ENCODE measurements at regions not wholly inside any gene's neighbourhood (a gene's known extent, or its start where the extent isn't known, plus 50 kb on each side); places are given as distances from the start of the nearest gene placed in this dataset.
A peak's percentile ranks its signal among the peaks of the same experiment; 100 is the strongest.

DNA sequence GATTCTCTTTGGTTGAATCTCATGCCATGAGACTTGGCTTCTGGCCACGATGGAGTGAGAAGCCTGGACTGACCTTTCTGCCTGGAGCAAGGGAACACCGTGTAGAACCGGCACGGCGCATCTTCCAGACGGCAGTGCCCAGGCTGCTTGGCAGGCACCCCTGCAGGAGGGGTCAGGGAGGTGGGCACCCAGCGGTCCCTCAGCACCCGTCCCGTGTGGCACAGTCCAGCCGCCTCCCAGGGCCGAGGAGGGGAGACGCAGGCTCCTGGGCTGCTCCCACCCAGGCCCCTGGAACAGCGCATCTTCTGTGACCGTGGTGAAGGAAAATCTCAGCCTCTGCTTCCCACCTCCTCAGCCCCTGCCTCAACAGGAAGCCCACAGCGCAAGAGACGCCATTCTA, 95.7 kb downstream of the CMPK2 start:
- DNase-seq (ENCODE audit: extremely low spot score, insufficient read length, low read depth): no peak
- FAIRE-seq: no peak

DNA sequence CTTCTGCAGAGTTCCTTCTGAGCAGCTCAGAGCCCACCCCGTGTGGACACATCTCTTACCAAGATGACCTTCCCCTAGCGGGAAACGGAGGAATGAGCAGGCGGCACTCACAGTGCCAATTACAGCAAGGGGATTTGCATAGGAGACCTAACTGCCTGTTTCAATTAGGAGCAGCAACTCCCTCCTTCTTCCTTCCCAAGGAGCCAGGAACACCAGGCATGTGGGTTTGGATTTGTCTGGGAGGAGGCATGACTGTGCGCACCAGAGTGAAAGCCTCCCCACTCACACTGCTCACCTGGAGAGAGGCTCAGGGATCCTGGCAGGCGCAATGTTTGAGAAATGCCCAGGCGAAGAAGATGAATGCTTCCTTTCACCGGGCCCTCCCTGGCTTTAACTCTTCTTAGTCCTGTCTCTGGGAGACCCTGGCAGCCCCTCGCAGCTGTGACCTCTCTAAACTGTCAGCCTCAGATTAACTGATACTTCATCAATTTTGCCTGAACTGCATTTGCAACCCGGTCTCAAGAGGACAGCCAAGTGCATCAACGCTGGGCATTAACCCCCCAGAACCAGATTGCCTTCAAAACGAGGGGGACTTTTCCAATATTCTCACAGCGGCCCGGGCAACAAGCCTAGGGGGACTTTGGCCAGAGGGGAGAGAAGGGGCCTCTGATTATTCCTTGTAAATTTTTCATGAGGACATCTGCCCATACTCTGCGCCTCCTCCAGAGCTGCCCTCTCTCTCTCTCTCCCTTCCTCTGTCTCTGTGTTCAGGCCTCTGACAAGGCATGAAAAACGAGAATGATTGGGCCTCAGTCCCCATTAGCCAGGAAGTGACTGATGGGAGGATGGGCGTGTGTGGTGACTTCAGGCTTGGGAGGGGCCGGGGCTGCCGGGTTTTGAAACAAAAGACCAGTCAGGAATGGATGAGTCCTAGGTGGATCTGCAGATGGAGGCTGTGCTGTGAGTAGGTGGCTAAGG, 93.8 kb downstream of the CMPK2 start:
- no peak for DNase-seq (ENCODE audit: extremely low spot score, insufficient read length, low read depth)
- no peak for FAIRE-seq

DNA sequence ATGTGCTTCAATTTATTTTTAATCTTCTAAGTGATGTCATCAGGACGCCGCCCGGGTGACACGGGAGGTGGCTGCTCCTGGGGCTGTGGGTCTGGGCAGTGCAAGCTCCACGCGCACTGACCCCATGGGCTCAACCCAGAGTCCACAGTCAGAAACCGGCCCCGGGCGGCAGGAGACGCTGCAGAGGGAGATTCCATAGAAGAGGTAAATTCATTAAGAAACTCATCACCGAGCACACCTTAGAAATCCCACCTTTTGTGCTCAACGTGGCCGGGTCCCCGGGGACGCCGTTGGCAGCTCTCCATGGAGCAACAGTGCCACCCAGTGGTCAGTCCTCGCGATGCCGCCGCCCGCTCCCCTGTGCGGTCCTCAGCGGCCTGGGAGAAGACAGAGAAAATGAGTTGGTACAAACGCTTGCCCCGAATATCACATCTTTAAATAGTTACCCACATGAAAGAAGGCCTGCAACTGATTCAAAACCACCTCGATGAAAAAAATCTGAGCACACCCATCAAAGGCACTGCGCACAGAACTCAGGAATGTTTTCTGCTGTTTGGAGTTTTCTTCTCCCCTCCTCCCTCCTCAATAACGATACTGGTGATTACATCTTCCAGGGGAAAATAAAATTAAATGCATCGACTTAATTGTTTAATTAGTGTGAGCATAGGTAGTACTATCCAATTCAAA, 92.6 kb downstream of the CMPK2 start:
- DNase-seq (ENCODE audit: extremely low spot score, insufficient read length, low read depth) (peak; percentile 44), FAIRE-seq (peak; percentile 94)

DNA sequence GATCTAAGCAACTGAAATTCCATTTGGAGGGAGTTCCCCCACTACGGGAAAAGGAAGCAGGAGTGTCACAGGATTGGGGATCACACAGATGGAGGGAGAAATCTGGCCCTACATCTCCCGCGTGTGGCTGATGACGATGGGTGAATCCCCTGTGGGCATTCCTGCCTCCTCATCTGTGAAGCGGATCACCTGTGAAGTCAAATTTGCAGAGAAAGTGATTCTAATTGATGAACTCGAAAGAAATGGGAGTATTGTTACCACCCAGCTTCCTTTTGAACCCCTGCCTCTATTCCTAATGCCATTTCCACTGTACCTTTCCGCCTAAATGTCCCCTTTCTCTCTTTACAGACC, 92.0 kb downstream of the CMPK2 start:
- FAIRE-seq: no peak

DNA sequence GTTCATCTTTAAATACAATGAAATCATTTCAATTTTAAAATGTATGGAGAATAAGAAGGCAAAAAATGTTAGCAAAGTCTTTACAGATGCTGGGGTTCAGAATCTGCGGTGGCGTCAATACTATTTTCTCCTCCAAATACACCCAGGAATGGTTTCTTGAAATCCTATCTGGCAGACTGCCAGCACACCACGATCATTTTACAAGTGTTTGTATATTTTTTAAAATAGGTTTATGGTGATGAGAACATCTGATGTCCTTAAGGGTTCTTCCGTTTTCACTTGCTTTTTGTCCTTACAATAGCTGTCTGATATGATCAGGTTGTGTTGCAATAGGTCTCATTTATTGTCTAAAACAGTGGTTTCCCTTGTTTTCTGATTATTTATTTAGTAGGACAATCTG, 89.6 kb downstream of the CMPK2 start:
- FAIRE-seq (no peak), DNase-seq (ENCODE audit: extremely low spot score, insufficient read length, low read depth) (no peak)

More for the DNA sequence above, 92.0 kb downstream of the CMPK2 start:
- DNase-seq (ENCODE audit: extremely low spot score, insufficient read length, low read depth): no peak

DNA sequence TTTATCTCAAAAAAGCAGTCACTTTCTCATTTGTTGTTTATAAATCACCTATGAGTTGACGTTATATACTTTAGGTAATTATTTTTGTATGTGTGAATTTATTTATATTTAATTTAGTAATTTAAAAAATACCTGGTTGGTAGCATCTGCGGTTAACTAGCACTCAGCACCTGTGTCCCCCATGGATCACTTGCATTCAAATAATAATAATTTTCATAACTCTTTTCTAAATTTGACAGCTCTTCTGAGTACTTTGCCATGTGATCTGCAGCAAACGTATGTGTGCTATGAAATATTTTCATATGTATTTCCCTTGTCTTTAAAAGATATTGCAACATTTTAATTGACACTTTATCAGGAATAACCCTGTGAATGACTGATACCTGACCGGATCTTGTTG, 88.1 kb downstream of the CMPK2 start:
- DNase-seq (ENCODE audit: extremely low spot score, insufficient read length, low read depth) (no peak), FAIRE-seq (no peak)

DNA sequence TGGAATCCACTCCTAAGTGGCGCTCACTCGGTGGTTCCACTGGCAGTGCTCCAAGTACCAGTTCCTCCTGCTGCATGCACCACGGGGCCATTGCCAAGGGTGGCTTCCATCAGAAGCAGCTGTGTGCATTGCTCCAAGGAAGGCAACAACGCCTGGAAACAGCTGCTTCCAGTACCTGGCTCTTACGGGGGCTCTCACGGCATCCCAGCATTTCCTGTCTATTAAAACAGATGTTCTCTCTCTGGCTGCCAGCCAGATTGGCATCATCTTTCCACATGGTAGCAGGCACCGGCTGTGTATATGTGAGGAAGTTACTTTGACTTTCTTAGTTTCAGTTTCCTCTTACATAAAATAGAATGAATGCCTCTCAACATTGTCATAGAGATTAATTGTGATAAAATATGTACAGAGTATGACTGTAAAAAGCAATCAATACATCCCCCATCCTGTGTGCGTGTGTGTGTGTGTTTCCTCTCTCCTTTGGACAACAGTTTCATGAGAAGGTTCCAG, 84.9 kb downstream of the CMPK2 start:
- DNase-seq (ENCODE audit: extremely low spot score, insufficient read length, low read depth) (no peak), FAIRE-seq (no peak)

DNA sequence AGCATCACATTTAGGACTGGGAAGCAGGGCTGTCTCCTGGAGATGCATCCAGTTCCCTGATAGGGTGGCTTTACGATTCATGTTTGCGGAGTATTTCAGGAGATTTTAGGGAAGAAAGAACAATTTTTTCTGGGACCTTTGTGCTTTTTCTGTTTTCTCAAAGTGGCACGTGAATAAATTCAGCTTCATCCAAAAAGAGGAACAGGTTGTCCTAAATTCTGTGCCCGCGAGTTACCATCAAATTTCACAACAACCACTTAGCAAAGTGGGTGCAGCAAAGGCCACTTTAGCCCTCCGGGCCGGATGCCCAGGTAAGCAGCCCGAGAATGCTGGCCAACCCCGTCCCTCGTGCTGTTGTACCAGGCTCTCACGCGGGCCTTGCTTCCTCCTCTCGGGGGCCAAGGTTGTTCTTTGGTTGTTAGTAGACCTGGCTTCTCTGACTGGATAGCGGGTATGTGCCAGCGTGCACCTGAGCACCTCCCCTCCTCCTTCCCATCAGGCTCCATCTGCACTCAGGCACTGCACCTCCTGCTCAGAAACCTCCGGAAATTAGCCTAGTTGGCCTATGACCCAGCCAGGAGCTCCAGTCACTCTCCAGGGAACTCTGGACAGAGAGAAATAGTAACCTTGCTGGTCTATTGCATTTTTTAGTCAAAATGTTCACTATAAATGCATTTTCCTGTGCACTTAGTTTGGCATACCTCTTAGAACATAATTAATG, 83.0 kb downstream of the CMPK2 start:
- FAIRE-seq (no peak), DNase-seq (ENCODE audit: extremely low spot score, insufficient read length, low read depth) (no peak)

DNA sequence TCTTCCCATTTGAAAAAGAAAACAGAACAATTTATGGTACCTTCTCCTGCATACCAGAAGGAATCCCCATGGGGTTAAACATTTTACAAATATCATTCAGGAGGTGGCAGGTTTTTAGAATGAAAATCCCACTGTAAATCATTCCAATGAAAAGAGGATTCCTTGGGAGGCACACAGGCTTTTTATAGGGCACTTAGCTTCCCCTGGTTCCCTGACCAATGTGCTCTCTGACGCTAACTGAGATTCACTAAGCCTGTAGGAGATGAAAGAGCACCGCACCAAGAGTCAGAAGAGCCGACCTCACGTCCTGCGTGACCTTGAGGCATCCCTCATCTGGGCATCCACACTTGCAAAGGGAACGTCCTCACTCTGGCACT, 82.5 kb downstream of the CMPK2 start:
- DNase-seq (ENCODE audit: extremely low spot score, insufficient read length, low read depth) (no peak), FAIRE-seq (no peak)

DNA sequence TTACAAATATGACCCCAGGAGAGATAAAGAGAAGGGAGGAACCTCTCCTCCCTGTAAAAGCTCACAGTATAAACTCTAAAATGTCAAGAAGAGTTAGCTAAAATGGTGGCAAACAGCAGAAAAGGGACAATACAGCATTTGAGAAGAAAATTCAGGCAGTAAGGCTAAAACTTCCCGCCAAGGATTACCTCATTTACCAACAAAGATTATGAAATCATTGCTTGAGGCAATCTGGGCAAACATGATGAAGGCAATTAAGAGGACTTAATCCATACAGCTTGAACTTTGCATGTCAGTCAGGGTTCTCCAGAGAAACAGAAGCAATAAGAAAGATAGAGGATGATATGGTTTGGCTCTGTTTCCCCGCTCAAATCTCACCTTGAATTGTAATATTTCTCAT, 81.4 kb downstream of the CMPK2 start:
- FAIRE-seq: no peak
- no peak for DNase-seq (ENCODE audit: extremely low spot score, insufficient read length, low read depth)

DNA sequence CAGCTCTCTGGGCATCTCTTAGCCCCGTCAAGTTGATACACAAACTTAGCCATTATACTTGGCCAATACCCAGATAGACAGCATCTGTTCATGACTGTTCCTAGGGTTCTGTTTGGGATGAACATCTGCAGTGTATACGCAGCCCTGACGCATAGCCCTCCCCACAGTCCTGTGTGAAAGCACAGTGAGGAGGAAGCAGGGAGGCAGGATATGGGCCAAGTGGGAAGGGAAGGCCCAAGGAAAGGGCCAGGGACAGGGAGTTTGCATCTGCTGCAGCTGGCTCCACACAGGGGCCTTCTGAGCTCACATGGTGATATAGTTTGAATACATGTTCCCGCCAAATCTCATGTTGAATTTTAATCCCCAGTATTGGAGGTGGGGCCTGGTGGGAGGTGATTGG, 80.2 kb downstream of the CMPK2 start:
- DNase-seq (ENCODE audit: extremely low spot score, insufficient read length, low read depth): no peak
- FAIRE-seq: no peak

DNA sequence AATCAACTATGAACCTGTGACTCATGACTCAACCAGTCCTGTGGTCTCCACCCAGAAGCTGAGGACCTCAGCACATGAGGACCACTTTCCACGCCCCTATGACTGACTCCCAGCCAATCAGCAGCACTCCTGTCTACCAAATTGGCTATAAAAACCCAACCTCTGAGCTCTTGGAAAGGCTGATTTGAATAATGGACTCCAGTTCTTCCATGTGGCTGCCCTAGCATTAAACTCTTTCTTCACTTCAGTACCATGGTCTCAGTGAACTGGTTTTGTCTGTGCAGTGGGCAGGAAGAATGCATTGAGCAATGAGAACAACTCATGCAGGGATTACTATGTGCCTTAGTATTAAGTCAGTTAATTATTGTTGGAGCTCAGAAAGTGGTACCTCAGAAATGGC, 78.3 kb downstream of the CMPK2 start:
- DNase-seq (ENCODE audit: extremely low spot score, insufficient read length, low read depth) (no peak), FAIRE-seq (no peak)

DNA sequence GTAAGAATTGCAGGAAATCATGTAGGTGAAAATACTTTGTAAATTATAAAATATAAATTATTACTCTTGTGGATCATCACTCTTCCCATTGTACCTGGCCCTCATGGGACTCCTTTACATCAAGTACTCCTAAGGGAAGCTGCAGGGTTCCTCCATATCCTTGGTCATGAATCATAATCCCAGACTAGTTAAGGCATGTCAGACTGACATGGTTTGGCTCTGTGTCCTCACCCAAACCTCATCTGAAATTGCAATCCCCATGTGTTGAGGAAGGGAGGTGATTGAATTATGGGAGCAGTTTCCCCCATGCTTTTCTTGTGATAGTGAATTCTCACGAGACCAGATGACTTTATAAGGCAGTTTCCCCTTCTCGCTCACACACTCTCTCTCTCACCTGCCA, 77.1 kb downstream of the CMPK2 start:
- FAIRE-seq: no peak

DNA sequence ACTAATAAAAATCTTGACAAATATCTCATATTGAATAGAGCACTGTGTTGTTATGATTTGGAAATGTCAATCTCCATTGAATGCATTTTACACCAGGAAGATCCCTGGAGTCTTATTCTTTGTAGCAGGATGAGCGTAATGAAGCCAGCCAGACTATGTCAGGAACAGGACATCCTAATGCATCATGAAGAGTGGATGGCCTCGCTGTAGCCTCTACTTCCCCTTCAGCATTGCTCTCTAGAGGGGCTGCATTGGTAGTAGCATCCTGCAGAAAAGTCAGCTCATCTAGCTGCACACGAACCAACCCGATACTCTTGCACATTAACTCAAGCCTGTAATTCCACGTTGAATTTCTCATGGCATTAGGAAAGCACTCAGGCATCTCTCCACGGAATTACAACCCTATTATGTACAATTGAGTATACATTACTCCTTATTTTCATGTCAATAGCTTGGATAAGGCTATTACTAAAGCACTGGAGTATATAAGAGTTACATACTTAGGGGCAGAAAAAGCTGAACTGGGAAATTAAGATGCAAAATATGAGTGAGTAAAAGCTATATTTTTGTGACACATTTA, 76.1 kb downstream of the CMPK2 start:
- FAIRE-seq: no peak
- no peak for DNase-seq (ENCODE audit: extremely low spot score, insufficient read length, low read depth)

More for the DNA sequence above, 77.1 kb downstream of the CMPK2 start:
- no peak for DNase-seq (ENCODE audit: extremely low spot score, insufficient read length, low read depth)

DNA sequence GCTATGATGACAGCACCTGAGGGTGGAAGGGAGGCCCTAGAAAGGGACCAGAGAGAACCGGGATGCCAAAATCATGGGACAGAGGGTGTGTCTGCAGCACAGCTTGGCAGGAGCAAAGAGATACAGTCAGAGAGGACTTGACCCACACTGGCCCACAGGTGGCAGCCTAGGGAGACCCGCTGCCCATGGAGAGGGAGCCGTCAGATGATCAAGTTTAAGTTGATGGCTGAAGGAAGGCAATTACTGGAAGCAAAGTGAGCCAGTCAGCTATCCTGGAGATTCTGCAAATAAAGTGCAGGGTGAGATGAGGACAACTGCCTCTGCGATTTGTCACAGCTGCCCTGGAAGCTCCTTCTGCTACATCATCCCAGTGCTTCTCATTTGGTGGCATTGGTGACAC, 74.0 kb downstream of the CMPK2 start:
- DNase-seq (ENCODE audit: extremely low spot score, insufficient read length, low read depth) (no peak), FAIRE-seq (no peak)

DNA sequence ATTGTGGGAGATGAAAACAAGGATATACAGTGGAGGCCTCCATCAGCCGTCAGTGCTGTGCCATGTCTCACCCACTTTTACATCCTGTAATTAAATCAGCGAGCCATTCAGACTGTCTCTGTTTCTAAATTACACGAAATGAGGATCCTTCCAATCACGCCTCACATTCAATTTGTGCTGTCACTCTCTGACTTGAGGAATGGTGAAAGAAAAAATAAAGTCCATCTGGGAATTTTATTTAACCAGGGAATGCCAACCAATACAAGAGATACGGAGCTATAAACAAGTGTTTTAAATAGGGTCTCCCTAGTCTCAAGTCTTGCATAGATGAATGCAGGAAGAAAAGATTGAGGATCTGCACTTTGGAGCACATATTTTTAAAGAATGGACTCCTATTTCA, 72.8 kb downstream of the CMPK2 start:
- no peak for DNase-seq (ENCODE audit: extremely low spot score, insufficient read length, low read depth)
- FAIRE-seq: no peak

DNA sequence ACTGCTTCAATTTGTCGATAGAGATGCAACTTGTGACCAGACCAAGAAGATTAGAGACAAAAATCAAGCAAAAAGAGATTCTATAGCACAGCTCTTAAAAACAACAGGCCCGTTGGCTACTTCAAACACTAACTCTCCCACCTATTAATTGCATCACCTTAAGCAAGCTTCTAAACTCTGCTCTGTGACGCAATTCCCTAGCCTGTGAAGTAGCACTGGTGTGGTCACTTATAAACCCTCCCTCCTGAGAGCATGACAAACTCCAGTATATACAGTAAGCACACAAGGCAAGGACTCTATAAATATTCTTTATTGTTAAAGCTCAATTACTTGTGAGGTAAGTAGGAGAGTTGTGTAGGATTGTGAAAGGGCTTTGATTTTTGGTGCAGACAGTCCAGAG, 72.3 kb downstream of the CMPK2 start:
- no peak for FAIRE-seq
- DNase-seq (ENCODE audit: extremely low spot score, insufficient read length, low read depth): no peak

DNA sequence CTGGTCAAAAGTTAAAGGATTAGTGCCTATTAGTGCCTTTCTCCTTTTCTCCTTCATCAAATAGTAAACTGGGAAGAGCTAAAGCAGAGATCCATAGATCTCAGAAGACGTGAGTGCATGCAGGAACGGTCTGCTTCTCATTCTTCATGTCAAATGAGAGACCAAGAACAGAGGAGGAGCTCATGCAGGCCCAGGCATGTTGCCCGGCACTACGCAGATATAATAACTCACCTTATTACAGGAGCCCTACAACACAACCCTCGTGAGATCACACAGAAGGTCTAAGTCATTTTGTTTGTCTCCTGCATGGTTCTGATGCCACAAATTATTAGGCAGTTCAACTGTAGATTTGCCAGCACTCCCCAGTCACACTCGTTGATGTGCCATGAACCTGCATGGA, 71.8 kb downstream of the CMPK2 start:
- DNase-seq (ENCODE audit: extremely low spot score, insufficient read length, low read depth): no peak

DNA sequence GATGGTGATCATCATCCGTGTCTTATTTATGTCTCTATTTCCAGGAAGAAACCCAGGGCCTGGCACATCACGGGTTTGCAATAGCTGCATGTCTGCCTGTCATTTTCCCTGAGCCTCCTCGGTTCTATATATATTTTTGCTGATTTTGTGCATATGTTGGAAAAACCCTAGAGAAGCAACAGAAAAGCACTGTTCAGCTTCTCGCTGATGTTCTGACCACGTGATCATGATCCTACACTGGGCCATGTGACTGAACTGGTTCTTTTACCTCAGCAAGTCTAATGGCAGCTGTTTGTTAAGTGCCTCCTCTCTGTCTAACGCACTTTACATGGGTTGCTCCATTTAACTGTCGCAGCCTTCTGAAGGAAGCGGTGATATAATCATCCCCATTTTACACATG, 71.3 kb downstream of the CMPK2 start:
- no peak for DNase-seq (ENCODE audit: extremely low spot score, insufficient read length, low read depth)
- no peak for FAIRE-seq

More for the DNA sequence above, 71.8 kb downstream of the CMPK2 start:
- no peak for FAIRE-seq

All from GM18507 (cell line).